ENCODE measurements at regions not wholly inside any gene's neighbourhood (a gene's known extent, or its start where the extent isn't known, plus 50 kb on each side); places are given as distances from the start of the nearest gene placed in this dataset.

DNA sequence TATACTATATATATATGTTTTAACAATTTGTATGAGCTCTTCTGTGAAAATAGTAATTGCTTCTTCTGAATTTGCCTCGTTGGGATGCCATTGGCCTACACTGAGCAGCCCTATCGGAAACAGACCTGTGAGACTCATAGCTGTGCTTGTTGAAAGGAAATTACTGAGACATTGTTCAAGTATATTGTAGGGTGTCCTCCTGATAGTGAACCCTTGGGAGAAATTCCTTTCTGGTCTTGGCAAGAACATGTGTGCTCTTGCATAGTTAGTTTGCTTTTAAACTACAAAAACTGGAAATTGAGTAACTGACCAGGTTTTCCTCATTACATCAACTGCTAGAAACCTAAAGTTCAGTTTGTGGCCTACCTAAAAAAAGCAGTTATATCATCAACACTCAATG lies 160.9 kb downstream of the LURAP1L start:
- TF ChIP-seq EZH2phosphoT487 (IDR thresholded peaks at IDR 0.05; ENCODE audit: insufficient read depth, low read depth) (no peak), EZH2 (IDR thresholded peaks at IDR 0.05; ENCODE audit: insufficient read depth, poor library complexity, severe bottlenecking) (no peak)
